PFSK-1 (cell line): ENCODE measurements at regions not wholly inside any gene's neighbourhood (a gene's known extent, or its start where the extent isn't known, plus 50 kb on each side); places are given as distances from the start of the nearest gene placed in this dataset.

Experiments used
- FOXP2 ChIP-seq: optimal IDR thresholded peaks from 2 replicates; pipeline ENCODE3; 2011; ENCODE audit warnings: borderline replicate concordance, control low read depth, inconsistent platforms; ENCODE audit not compliant: insufficient read depth; ENCODE audit errors: extremely low read length, extremely low read depth
- POLR2AphosphoS5 ChIP-seq: IDR thresholded peaks from 2 replicates; pipeline ENCODE4 v1.6.1; 2012; ENCODE audit warnings: low read depth, mild to moderate bottlenecking, control low read depth, low read length, moderate library complexity
- REST ChIP-seq, 2 experiments: IDR thresholded peaks; 2 replicates each; pipeline versions ENCODE4 v1.6.1 to v1.8.0; 2011 to 2012; ENCODE audit warnings: low read depth in 2 of 2, low read length in 2 of 2, control low read depth in 1 of 2, inconsistent platforms in 1 of 2, mild to moderate bottlenecking in 1 of 2, moderate library complexity in 1 of 2; ENCODE audit not compliant: insufficient read depth in 1 of 2
- SIN3A ChIP-seq: IDR thresholded peaks from 2 replicates; pipeline ENCODE4 v1.6.1; 2012; ENCODE audit warnings: mild to moderate bottlenecking, low read length, moderate library complexity, borderline replicate concordance; ENCODE audit not compliant: insufficient read depth
- TAF1 ChIP-seq: IDR thresholded peaks from 2 replicates; pipeline ENCODE4 v1.6.1; 2012; ENCODE audit warnings: low read length, control low read depth, borderline replicate concordance; ENCODE audit not compliant: insufficient read depth

- TF ChIP-seq FOXP2 (no peak), REST (IDR thresholded peaks at IDR 0.05; ENCODE audit: insufficient read depth in 1 of 2, low read depth in 2 of 2, low read length in 2 of 2) (no peak), SIN3A (no peak), POLR2AphosphoS5 (no peak)
These were observed 126.0 kb upstream of the RBPJ start for GRCh38 chr4:26194764-26195163.

GRCh38 chr4:26196567-26196966, 124.2 kb upstream of the RBPJ start:
- TF ChIP-seq REST (IDR thresholded peaks at IDR 0.05; ENCODE audit: insufficient read depth in 1 of 2, low read depth in 2 of 2, low read length in 2 of 2): no peak
- TF ChIP-seq SIN3A: no peak
- TF ChIP-seq POLR2AphosphoS5: no peak
- TF ChIP-seq FOXP2: no peak
- TF ChIP-seq TAF1: no peak

GRCh38 chr4:26197018-26197779, 123.6 kb upstream of the RBPJ start:
- no peak for TF ChIP-seq SIN3A
- peak in 1 of 2 experiments; percentile 55; a peak in 1 of 4 replicates for TF ChIP-seq REST (IDR thresholded peaks at IDR 0.05; ENCODE audit: insufficient read depth in 1 of 2, low read depth in 2 of 2, low read length in 2 of 2)
- TF ChIP-seq TAF1: no peak
- TF ChIP-seq POLR2AphosphoS5: no peak
- no peak for TF ChIP-seq FOXP2

GRCh38 chr4:26199596-26199995, 121.2 kb upstream of the RBPJ start:
- TF ChIP-seq REST (IDR thresholded peaks at IDR 0.05; ENCODE audit: insufficient read depth in 1 of 2, low read depth in 2 of 2, low read length in 2 of 2): no peak
- no peak for TF ChIP-seq SIN3A
- TF ChIP-seq FOXP2: no peak
- TF ChIP-seq TAF1: no peak
- no peak for TF ChIP-seq POLR2AphosphoS5

- TF ChIP-seq SIN3A (no peak), REST (IDR thresholded peaks at IDR 0.05; ENCODE audit: insufficient read depth in 1 of 2, low read depth in 2 of 2, low read length in 2 of 2) (no peak), FOXP2 (no peak), POLR2AphosphoS5 (no peak), TAF1 (no peak)
These were observed 119.7 kb upstream of the RBPJ start for GRCh38 chr4:26201120-26201519.
